Right atrium auricular region (tissue), 2 donors: ENCODE measurements at regions not wholly inside any gene's neighbourhood (a gene's known extent, or its start where the extent isn't known, plus 50 kb on each side); places are given as distances from the start of the nearest gene placed in this dataset.

Experiments
- DNase-seq: peaks from one replicate; pipeline ENCODE4 v3.0.0-alpha.2; 2019; ENCODE audit warnings: low spot score
- H3K27ac ChIP-seq, 2 donors: fragments of 200-600 bp; sonication (generic); 1 replicate in 1 of 2; 2 replicates in 1 of 2; pipeline ENCODE4 v1.5.1; 2016 to 2019
- H3K27me3 ChIP-seq, 2 donors: fragments of 200-600 bp; sonication (generic); one replicate each; pipeline versions ENCODE4 v1.5.1 to v1.6.0; 2017 to 2019
- H3K36me3 ChIP-seq: fragments of 200-600 bp; sonication (generic); one replicate; pipeline ENCODE4 v1.5.1; 2016
- H3K4me1 ChIP-seq, 2 donors: fragments of 200-600 bp; sonication (generic); one replicate each; pipeline versions ENCODE4 v1.5.1 to v1.6.0; 2017 to 2019
- H3K4me3 ChIP-seq, 2 donors: fragments of 200-600 bp; sonication (generic); 1 replicate in 1 of 2; 2 replicates in 1 of 2; pipeline ENCODE4 v1.5.1; 2017 to 2019; ENCODE audit warnings: mild to moderate bottlenecking in 1 of 2, moderate library complexity in 1 of 2
- H3K9me3 ChIP-seq, 2 donors: fragments of 200-600 bp; sonication (generic); one replicate each; pipeline ENCODE4 v1.5.1; 2019
- TF ChIP-seq, protein P1 (sequence below), 2 donors: fragments of 200-600 bp; sonication (generic); IDR thresholded peaks; one replicate each; pipeline ENCODE4 v1.5.1; 2019; ENCODE audit warnings: antibody characterized with exemption in 2 of 2

DNA sequence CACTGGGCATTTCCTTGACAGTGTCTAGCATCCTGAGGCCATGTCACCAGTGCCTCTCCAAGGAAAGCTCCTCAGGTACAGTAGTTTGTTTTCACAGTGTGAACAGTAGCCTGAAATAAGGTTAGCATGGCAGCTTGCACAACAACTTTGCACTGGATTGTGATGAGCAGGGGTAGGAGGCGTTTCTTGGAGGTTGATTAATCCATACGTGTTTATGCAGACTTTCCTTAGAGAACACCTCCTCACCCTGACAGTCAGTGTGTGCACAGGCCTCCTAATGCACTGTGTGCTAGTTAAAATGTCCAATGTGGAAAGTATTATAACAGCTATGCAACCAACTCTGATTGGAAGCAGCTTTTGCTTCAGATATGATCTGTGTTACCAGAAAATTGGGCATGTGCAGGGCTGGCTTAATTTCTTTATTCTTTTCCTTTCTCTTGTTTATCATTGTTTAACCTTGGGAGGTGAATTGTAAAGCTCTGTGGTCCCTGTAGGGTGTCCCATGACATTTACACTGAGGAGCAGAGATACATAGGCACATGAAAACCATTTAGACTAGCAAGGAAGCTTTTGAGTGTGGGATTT, 77.2 kb upstream of the LDAH start:
- TF ChIP-seq, protein P1, sequence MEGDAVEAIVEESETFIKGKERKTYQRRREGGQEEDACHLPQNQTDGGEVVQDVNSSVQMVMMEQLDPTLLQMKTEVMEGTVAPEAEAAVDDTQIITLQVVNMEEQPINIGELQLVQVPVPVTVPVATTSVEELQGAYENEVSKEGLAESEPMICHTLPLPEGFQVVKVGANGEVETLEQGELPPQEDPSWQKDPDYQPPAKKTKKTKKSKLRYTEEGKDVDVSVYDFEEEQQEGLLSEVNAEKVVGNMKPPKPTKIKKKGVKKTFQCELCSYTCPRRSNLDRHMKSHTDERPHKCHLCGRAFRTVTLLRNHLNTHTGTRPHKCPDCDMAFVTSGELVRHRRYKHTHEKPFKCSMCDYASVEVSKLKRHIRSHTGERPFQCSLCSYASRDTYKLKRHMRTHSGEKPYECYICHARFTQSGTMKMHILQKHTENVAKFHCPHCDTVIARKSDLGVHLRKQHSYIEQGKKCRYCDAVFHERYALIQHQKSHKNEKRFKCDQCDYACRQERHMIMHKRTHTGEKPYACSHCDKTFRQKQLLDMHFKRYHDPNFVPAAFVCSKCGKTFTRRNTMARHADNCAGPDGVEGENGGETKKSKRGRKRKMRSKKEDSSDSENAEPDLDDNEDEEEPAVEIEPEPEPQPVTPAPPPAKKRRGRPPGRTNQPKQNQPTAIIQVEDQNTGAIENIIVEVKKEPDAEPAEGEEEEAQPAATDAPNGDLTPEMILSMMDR (IDR thresholded peaks at IDR 0.05) = no peak
- H3K36me3 ChIP-seq = no peaks in the 10 kb centered on the region
- H3K4me3 ChIP-seq = no peak overlapping the region
- no peaks in the 10 kb centered on the region for H3K4me1 ChIP-seq
- DNase-seq = no peak
- no peaks in the 10 kb centered on the region for H3K27me3 ChIP-seq
- H3K9me3 ChIP-seq = no peaks in the 10 kb centered on the region
- H3K27ac ChIP-seq = no peak overlapping the region

DNA sequence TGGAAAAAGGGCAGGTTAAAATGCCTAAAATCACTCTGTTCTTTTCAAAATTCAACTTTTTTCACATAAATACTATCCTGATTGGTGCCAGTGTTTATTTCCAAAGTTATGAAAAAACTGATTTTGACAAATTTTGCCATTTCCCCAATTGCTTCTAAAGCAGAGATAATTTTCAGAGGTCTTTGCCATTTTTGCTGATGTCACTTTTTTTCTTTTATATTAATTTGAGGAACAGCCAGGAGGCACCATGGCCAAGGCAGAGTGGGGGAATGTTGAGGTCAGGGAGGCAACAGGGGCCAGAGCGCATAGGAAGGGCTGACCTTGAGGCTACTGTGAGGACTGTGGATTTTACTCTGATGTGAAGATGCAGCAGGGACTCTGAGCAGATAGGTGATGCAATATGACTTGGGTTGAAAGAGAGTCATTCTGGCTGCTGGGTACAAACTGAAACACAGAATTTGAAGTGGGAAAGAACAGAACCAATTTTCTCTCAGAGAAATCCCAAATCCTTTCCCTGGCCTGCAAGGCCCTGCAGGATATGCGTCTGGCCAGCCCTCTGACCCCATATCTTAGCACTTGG, 75.1 kb upstream of the LDAH start:
- DNase-seq = no peak
- TF ChIP-seq, protein P1 (IDR thresholded peaks at IDR 0.05) = no peak
- Histone ChIP-seq H3K9me3 (peaks cover 0 to 9% of the 10 kb centered on the region in 2 donors), H3K4me3 (no peak overlapping the region), H3K27me3 (no peaks in the 10 kb centered on the region), H3K27ac (no peak overlapping the region), H3K4me1 (no peaks in the 10 kb centered on the region), H3K36me3 (no peaks in the 10 kb centered on the region)

DNA sequence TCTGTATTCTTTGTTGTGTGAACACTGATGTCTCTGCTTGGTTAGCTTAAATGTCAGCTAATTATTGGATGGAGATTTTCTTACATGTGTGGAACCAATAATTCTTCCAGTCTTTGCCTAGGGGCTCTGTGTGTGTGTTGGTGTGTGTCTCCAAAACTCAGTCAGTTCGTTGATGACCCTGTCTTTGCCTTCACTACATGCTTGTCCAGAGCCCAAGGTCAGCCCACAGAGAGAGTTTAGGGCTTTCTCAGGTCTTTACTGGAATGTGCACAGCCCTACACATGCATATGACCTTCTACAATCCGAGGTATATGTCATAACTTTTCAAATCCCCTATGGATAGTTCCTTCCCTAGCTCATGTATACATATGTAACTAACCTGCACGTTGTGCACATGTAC, 74.1 kb upstream of the LDAH start:
- TF ChIP-seq, protein P1 (IDR thresholded peaks at IDR 0.05) = no peak
- DNase-seq = no peak
- Histone ChIP-seq H3K9me3 (peaks cover 0 to 13% of the 10 kb centered on the region in 2 donors), H3K27me3 (no peaks in the 10 kb centered on the region), H3K4me3 (no peak overlapping the region), H3K36me3 (no peaks in the 10 kb centered on the region), H3K27ac (no peak overlapping the region), H3K4me1 (no peaks in the 10 kb centered on the region)

DNA sequence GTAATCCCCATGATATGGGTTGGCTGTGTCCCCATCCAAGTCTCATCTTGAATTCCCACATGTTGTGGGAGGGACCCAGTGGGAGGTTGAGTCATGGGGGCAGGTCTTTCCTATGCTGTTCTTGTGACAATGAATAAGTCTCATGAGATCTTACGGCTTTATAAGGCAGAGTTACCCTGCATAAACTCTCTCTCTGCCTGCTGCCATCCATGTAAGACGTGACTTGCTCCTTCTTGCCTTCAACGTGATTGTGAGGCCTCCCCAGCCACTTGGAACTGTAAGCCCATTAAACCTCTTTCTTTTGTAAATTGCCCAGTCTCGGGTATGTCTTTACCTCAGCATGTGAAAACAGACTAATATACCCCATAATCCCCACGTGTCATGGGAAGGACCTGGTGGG, 61.9 kb upstream of the LDAH start:
- no peak for DNase-seq
- TF ChIP-seq, protein P1 (IDR thresholded peaks at IDR 0.05) = no peak

DNA sequence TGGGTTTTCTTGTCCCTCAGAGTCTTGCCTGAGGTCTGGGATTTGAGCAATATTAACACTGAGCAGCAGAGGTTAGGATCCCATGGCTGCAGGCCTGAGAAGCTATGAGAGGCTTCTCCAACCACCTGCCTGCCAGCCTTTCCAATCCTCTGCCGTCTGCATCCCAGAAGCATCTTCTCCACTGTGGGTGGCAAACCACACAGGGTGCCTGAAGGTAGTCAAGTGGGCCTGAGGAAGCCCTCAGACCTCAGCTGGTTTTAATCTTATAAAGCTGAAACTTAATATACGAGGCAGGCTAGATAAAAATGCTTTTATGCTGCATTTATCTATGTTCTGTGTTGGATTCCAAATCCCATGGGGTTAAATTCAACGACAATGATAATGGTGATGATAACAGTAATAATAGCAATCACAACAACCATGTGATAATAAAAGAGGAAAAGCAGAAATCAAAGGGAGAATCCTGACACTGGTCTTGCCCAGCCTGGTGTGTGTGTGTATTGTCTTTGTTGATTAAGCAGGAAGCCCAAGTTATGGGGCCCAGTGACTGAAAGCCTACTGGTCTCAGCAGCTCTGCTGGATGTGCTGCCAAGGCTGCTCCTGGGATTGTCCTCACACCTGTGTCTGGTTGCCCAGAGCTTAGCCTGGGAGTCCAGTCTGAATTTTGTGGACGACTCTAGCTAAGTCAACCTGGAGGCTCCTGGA, 59.7 kb upstream of the LDAH start:
- no peak for DNase-seq
- TF ChIP-seq, protein P1 (IDR thresholded peaks at IDR 0.05) = no peak
- Histone ChIP-seq H3K4me1 (peaks cover 0 to 8% of the 10 kb centered on the region in 2 donors), H3K36me3 (no peaks in the 10 kb centered on the region), H3K9me3 (peaks cover 0 to 9% of the 10 kb centered on the region in 2 donors), H3K4me3 (no peak overlapping the region), H3K27me3 (no peaks in the 10 kb centered on the region), H3K27ac (no peak overlapping the region)

More for the DNA sequence above, 61.9 kb upstream of the LDAH start:
- peaks cover 0 to 2% of the 10 kb centered on the region in 2 donors for H3K9me3 ChIP-seq
- no peaks in the 10 kb centered on the region for H3K36me3 ChIP-seq
- no peak overlapping the region for H3K4me3 ChIP-seq
- no peaks in the 10 kb centered on the region for H3K4me1 ChIP-seq
- H3K27me3 ChIP-seq = no peaks in the 10 kb centered on the region
- no peak overlapping the region for H3K27ac ChIP-seq
